Transverse colon (tissue), 4 donors: ENCODE measurements at regions not wholly inside any gene's neighbourhood (a gene's known extent, or its start where the extent isn't known, plus 50 kb on each side); places are given as distances from the start of the nearest gene placed in this dataset.

Experiments
- DNase-seq: peaks from one replicate; pipeline ENCODE4 v3.0.0-alpha.2; 2019
- H3K27ac ChIP-seq, 4 donors: fragments of 200-600 bp; sonication (generic); 2 replicates each; pipeline ENCODE4 v1.5.1; 2016 to 2018; ENCODE audit warnings: inconsistent platforms in 4 of 4
- H3K27me3 ChIP-seq: fragments of 200-600 bp; sonication (generic); 2 replicates; pipeline ENCODE4 v1.5.1; 2017; ENCODE audit warnings: inconsistent platforms
- H3K36me3 ChIP-seq, 4 donors: fragments of 200-600 bp; sonication (generic); 2 replicates each; pipeline ENCODE4 v1.5.1; 2017 to 2019; ENCODE audit warnings: inconsistent platforms in 4 of 4
- H3K4me1 ChIP-seq, 4 donors: fragments of 200-600 bp; sonication (generic); 2 replicates each; pipeline ENCODE4 v1.5.1; 2017 to 2020; ENCODE audit warnings: inconsistent platforms in 4 of 4
- H3K4me3 ChIP-seq, 4 donors: fragments of 200-600 bp; sonication (generic); 1 replicate in 1 of 4; 2 replicates in 3 of 4; pipeline versions ENCODE4 v1.5.1 to v1.6.1; 2017 to 2019; ENCODE audit warnings: inconsistent platforms in 4 of 4
- H3K9me3 ChIP-seq, 2 donors: fragments of 200-600 bp; sonication (generic); 2 replicates each; pipeline ENCODE4 v1.5.1; 2017 to 2019; ENCODE audit warnings: inconsistent platforms in 2 of 2
- CTCF ChIP-seq, 5 experiments: fragments of 200-600 bp in 3 of 5; fragments of 450-650 bp in 2 of 5; sonication (generic) in 3 of 5; IDR thresholded peaks; 1 replicate in 2 of 5; 2 replicates in 3 of 5; pipeline ENCODE4 v1.5.1; 2016 to 2017; ENCODE audit warnings: antibody characterized with exemption in 5 of 5, inconsistent platforms in 3 of 5, mild to moderate bottlenecking in 2 of 5, moderate library complexity in 1 of 5
- EP300 ChIP-seq: sonication (generic); formaldehyde crosslinking; IDR thresholded peaks from one replicate; pipeline ENCODE4 v1.6.1; 2017; ENCODE audit warnings: antibody characterized with exemption, low read depth
- POLR2A ChIP-seq: fragments of 450-650 bp; IDR thresholded peaks from one replicate; pipeline ENCODE4 v1.6.1; 2016; ENCODE audit warnings: antibody characterized with exemption, mild to moderate bottlenecking, moderate library complexity
- POLR2AphosphoS5 ChIP-seq, 3 donors: sonication (generic); formaldehyde crosslinking; IDR thresholded peaks; one replicate each; pipeline ENCODE4 v1.6.1; 2016; ENCODE audit warnings: antibody characterized with exemption in 3 of 3
- WGBS, 2 donors: methylation state at CpG; one replicate each; pipeline ENCODE4 v1.1.5; 2018; ENCODE audit warnings: low coverage in 1 of 2; 5-methylcytosine and 5-hydroxymethylcytosine counted together
- in situ Hi-C, 4 donors: fragments of 200-750 bp; cut with MboI; loops; one replicate each; pipeline versions ENCODE4 v1.15.0 to v1.15.1; 2017; ENCODE audit warnings: low sequenced_read_pairs in 3 of 4, low pct_ligation_motif_present in 1 of 4, low pct_unique_long_range_greater_than_20kb in 1 of 4
- intact Hi-C: fragments of 100-400 bp; cut with DNase I; formaldehyde crosslinking; loops from one replicate; pipeline ENCODE4 v1.15.1; 2023; ENCODE audit warnings: low total_unique reads

- intact Hi-C loops (no loop called here), in situ Hi-C loops (loop anchor here (25.0 kb wide), 1 partner anchor 271 kb away; no protein-coding TSS in a partner anchor)
- WGBS, 2 donors = 75% methylated on average over 1 of the region's 1 CpG; no CpG with 5 or more reads in 1 of the 2 donors
- Histone ChIP-seq H3K36me3 (no peaks in the 10 kb centered on the region), H3K9me3 (no peaks in the 10 kb centered on the region), H3K27me3 (no peaks in the 10 kb centered on the region), H3K4me1 (no peaks in the 10 kb centered on the region), H3K4me3 (no peak overlapping the region), H3K27ac (no peak overlapping the region)
- TF ChIP-seq POLR2AphosphoS5 (IDR thresholded peaks at IDR 0.05) = no peak
- no peak for TF ChIP-seq EP300
- TF ChIP-seq CTCF (IDR thresholded peaks at IDR 0.05) = no peak
- TF ChIP-seq POLR2A = no peak
- DNase-seq = no peak
Measured at GRCh38 chr18:51383711-51384110, 186.2 kb upstream of the MEX3C start.

- DNase-seq = no peak
- intact Hi-C loops (no loop called here), in situ Hi-C loops (loop anchor here (25.0 kb wide), 1 partner anchor 273 kb away; no protein-coding TSS in a partner anchor)
- H3K9me3 ChIP-seq = no peaks in the 10 kb centered on the region
- TF ChIP-seq POLR2A (no peak), CTCF (IDR thresholded peaks at IDR 0.05) (no peak), POLR2AphosphoS5 (IDR thresholded peaks at IDR 0.05) (no peak), EP300 (no peak)
- H3K4me1 ChIP-seq = no peaks in the 10 kb centered on the region
- no peaks in the 10 kb centered on the region for H3K27me3 ChIP-seq
- no peak overlapping the region for H3K4me3 ChIP-seq
- 69 to 85% methylated on average over 2 of the region's 2 CpGs for WGBS, 2 donors
- H3K36me3 ChIP-seq = no peaks in the 10 kb centered on the region
- H3K27ac ChIP-seq = no peak overlapping the region
Measured at GRCh38 chr18:51385270-51385669, 187.8 kb upstream of the MEX3C start.

GRCh38 chr18:51390702-51391101 is 193.2 kb upstream of the MEX3C start:
- TF ChIP-seq POLR2AphosphoS5 (IDR thresholded peaks at IDR 0.05) (no peak), POLR2A (no peak), CTCF (IDR thresholded peaks at IDR 0.05) (no peak), EP300 (no peak)
- DNase-seq = no peak
- no peaks in the 10 kb centered on the region for H3K9me3 ChIP-seq
- no peaks in the 10 kb centered on the region for H3K4me1 ChIP-seq
- WGBS, 2 donors = 71% methylated on average over 2 to 3 of the region's 3 CpGs
- in situ Hi-C loops (loop anchor here (25.0 kb wide), 1 partner anchor 278 kb away; no protein-coding TSS in a partner anchor), intact Hi-C loops (no loop called here)
- no peaks in the 10 kb centered on the region for H3K27me3 ChIP-seq
- no peak overlapping the region for H3K4me3 ChIP-seq
- no peaks in the 10 kb centered on the region for H3K36me3 ChIP-seq
- H3K27ac ChIP-seq = no peak overlapping the region

GRCh38 chr18:51391215-51391614 is 193.7 kb upstream of the MEX3C start:
- Histone ChIP-seq H3K4me1 (no peaks in the 10 kb centered on the region), H3K9me3 (no peaks in the 10 kb centered on the region), H3K27ac (no peak overlapping the region), H3K36me3 (no peaks in the 10 kb centered on the region), H3K27me3 (no peaks in the 10 kb centered on the region), H3K4me3 (no peak overlapping the region)
- intact Hi-C loops = no loop called here
- WGBS, 2 donors = 52 to 71% methylated on average over 1 of the region's 1 CpG
- in situ Hi-C loops = loop anchor here (25.0 kb wide), 1 partner anchor 279 kb away; no protein-coding TSS in a partner anchor
- TF ChIP-seq CTCF (IDR thresholded peaks at IDR 0.05) = no peak
- TF ChIP-seq EP300 = no peak
- no peak for TF ChIP-seq POLR2AphosphoS5 (IDR thresholded peaks at IDR 0.05)
- no peak for TF ChIP-seq POLR2A
- DNase-seq = no peak
